ENCODE measurements at regions not wholly inside any gene's neighbourhood (a gene's known extent, or its start where the extent isn't known, plus 50 kb on each side); places are given as distances from the start of the nearest gene placed in this dataset.
"Not testable (repeated sequence)": the region's sequence is repeated elsewhere in the genome, so short reads cannot be mapped to it uniquely, and the experiment has no call there.

DNA sequence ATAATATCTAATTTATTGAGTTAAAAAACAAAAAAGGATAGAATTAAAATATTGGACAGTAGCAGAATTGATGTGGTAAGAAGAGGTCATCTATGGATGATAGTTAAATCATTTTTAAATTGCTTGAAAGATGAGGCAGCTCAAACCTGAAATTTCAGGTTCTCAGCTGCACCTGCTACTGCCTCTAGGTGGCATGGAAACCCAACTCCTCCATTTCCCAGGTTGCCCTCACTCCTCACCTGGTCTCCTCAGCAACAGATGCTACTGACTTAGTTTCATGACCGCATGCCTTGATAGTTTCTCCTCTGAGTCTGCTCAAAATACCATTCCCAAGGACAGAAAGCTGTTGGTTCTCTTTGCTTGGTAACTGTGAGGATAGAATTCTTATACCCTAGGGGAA lies 148.1 kb downstream of the ABHD5 start:
- no peak for DNase-seq

DNA sequence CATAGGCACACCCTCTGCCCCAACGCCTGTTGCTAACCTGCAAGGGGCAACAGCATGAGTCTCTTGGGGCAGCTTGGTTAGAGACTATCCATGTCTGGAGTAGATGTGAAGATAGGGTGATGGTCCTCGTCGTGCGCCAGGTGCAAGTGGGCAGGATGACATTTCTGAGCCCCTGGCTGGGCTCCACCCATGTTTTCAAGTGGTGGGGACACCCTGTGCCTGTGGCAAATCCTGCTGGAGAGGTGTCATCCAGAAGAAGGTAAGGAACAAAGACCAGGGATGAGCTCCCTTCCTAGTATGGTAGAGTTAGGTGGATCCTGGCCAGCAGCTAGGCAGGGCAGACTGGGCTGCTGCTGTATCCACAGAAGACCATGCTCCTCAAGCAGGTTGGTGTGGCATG lies 152.6 kb downstream of the ABHD5 start:
- no peak for DNase-seq

DNA sequence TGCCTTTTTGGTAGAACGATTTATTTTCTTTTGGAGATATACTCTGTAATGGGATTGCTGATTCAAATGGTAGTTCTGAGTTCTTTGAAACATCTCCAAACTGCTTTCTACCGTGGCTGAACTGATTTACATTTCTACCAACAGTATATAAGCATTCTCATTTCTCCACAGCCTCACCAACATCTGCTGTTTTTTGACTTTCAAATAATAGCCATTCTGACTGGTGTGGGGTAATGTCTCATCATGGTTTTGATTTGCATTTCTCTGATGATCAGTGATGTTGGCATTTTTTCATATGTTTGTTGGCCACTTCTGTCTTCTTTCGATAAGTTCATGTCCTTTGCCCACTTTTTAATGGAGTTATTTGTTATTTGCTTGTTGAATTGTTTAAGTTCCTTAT lies 154.0 kb downstream of the ABHD5 start:
- no peak for DNase-seq

DNA sequence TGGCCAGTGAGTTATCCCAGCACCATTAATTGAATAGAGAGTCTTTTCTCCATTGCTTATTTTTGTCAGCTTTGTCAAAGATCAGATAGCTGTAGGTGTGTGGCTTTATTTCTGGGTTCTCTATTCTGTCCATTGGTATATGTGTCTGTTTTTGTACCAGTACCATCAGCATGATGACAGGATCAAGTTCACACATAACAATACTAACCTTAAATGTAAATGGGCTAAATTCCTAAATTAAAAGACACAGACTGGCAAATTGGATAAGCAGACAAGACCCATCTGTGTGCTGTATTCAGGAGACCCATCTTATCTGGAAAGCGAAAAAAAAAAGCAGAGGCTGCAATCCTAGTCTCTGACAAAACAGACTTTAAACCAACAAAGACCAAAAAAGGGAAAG lies 154.8 kb downstream of the ABHD5 start:
- not testable (repeated sequence) for DNase-seq

DNA sequence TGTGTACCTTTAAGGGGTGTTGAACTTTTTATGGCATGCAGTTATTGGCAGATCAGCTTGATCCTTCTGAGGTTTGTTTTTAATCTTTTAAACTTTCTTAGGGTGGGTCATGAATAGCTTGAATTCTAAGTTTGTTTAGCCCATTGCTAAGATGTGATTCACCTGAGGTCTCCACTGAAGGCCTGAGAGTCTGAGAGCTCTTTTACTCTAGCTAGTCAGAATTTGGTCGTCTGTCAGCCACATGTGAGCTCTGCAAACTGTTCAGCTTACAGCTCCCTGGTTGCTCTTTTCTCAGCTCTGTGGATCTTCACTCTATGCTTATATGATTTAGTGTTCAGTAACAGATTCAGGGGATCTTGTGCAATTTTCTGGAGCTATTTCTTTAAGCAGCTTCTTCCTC lies 161.3 kb downstream of the ABHD5 start:
- DNase-seq, result no peak

DNA sequence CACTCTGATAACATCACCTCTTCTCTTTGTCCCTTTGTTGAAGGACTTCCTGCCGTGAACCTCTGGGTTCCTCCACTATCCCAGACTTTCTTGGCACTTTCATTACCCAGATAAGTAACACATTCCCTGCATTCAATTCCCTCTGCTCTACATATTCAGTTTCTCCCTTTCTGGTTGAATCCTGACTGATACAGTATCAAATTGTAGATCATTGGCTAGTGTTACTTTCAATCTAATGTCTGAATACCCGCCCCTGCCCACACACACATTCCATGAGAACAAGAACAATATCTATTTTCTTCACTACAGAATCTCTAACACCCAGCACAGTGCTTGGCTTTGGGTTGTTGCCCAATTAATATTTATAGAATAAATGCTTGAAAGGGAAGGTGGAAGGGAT lies 163.5 kb downstream of the ABHD5 start:
- DNase-seq, result no peak

DNA sequence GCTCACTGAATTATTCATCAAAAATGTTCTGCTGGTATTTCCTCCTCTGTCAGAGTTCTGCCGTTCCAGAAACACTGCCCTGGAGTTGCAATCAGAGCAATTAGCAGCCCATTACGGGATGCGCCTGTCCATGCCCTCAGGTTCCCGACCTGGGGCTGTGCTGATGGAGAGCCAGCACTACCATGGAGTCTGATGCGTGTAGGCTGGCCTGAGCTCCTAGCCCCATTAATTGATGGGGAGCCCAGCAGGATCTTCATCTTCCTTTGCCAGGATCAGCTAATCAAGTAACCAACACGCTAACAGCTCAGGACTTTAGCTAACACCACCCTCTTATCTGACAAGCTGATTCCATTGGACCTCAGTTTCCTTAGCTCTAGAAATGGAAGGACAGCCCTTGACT lies 164.2 kb downstream of the ABHD5 start:
- no peak for DNase-seq

DNA sequence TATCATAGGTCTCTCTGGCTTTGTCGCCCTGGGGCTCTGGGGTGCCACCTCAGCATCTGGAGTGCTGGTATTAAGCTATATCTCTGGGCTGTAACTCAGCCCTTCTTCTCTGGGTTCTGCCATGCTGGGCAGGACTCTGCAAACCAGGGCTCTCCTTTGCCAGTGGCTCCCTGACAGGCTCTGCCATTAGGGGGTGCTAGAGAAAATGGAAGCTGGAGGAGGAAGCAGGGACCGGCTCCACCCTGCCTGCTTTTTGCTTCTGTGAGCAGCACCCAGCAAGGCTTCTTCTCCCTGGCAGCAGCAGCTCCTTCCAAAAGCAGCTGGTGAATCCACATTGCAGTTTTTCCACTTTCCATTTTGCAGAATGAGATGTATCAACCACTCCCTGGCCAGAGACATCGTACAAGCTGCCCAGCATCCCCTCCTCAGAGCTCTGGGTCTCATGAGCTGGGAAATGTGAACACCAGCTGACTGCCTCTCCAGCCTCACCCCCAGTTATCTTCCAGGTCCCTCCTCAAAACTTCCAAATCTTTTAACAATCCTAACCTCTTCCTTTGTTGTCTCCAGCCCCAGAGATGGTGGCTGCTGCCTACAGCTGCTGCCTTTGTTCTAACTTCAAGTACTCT lies 165.0 kb downstream of the ABHD5 start:
- peak; percentile 22 for DNase-seq

DNA sequence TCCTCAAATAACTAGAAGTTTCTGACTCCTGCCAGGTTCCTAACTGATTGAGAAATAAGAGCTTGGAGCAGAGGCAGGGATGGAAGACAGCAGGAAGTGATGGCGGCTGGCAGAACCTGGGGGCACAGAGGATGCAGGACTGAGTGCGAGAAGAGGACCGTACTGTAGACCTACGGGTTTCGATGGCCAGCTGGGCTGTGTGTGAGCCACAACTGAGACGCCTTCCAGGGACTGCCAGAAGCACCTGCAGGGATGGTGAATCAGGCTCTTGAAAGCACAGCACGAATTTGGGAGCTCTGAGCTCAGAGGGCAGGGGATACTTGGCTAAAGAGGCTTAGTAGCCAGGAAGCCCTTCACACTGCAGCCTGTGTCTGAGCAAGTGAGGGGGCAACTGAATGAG lies 165.6 kb downstream of the ABHD5 start:
- DNase-seq, result no peak

DNA sequence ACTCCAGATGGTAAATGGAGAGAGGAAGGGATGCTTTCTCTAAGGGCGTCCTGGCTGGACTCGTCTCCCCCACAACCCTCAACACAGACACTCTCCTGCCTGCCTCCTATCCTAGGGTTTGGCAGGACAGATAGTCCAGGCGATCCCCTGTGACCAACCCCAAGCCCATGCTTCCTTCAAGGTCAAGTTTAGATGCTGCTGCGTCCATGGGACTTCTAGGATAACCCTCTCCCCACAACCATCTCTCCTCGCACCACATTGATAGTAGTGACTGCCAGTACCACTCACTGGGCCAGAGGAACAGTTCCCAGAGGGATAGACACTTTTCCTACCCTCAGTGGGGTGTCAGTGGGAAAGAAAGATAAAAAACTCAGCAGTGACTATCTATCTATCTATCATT lies 166.0 kb downstream of the ABHD5 start:
- no peak for DNase-seq

DNA sequence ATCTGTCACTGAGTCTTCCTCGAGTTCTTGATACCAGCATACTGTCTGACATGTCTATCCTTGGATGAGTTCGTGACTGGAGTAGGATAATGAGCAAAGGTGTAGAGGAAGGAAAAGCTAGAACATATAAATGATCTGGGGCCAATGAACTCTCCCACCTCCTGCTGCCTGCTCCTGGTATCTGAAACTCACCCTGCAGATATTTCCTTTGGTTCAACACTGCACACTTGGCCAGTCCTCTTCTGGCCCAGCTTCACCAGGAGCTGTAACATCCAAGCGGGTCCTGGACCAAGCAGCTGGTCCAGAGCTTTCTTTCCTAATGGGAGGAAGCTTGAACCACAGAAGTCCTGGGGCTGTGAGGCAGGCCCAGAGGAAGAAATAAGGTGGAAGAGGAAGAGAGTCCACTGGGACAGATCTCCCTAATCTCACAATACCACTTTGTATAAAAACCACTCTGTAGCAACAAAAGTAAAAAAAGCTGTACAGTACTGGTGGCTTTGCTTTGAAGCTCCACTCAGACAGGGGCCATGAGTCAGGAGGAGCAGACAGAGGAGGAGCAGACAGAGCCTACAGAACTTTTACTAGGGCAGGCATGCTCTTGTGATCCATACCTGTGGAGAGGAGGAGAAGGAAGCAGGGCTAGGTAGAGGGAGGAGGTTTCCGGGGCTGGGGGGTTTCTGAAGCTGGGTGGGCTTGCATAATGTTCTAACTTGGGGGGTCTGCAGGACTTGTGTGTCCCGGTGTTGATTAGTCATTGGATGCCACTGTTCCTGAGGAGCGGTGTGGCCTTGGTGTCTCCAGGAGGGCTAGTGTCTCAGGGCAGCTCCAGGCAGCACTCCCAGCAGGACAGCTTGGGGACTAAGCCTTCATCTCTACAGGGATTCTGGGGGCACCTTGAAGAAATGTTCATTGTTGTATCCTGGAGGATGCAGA lies 166.9 kb downstream of the ABHD5 start:
- no peak for DNase-seq

DNA sequence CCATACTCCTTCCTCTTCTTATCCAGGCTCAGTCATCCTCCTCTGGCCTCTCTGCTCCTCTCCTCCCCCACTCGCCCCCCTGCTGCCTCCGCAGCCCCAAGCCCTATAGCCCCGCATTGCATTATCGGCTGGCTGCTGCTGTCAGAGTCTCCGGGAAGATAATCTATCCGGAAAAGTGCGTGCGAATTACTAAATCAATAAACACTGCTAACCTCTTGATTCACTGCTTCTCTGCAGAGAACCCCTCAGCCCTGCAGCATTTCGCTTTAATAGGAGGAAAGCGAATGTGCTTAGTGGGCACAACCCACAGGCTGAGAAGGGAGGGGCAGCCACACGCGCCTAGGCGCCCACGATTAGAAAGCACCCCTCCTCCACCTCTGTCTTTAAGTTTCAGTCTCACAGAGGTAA lies 167.6 kb downstream of the ABHD5 start:
- DNase-seq, result no peak

DNA sequence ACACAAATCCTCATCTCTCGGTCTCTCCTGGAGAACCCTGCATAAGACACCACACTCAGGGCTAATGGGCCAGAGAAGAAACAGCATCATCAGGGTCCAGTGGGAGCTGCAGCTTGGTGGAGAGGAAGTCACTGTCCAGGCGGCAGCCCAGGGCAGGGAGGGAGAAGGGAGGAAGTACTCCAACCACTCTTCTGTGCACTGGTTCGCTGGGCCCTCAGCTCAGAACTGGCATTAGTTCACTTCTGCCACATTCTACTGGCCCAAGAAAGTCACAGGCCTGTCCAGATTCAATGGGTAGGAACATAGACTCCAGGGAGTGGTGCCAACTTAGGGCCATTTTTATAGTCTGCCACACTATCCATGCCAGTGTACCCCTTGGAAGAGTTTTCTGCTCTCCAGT lies 169.0 kb downstream of the ABHD5 start:
- no peak for DNase-seq

DNA sequence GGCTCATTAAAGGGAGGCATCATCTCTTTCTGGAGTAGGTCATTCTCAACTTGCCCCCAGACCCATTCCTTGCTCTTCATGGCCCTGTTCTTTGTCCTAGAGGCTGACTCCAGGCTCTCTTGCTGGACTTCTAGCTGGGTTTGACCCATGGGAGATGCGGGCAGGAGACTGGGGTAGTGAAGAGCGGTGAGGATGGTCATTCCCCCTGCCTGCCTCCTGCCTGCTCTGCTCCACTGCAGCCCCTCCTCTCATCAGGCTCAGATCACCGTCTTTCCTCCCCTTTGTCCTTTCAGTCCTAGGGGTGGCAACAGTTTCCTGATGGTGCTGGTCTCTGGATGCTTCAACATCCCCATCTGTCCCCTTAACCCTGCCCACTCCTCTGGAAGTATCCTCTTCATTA lies 170.9 kb downstream of the ABHD5 start:
- no peak for DNase-seq

DNA sequence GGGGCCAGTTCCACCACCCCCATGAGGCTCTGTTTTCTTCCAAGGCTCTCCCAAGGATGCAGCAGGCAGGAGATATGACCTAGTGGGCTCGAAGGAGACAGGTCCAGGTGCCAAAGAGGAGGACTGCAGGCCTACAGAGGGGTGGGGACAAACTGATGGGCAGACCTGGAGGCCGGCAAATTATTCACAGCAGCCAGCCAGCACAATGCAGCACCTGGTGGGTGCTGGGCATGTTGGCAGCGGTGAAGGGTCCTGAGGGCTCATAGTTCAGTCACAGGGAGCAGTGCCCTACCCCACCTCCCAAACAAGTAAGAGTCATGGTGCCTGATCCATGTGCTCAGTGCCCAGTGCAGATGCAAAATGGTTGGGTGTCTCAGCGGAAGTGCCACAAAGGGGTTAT lies 171.7 kb downstream of the ABHD5 start:
- no peak for DNase-seq

DNA sequence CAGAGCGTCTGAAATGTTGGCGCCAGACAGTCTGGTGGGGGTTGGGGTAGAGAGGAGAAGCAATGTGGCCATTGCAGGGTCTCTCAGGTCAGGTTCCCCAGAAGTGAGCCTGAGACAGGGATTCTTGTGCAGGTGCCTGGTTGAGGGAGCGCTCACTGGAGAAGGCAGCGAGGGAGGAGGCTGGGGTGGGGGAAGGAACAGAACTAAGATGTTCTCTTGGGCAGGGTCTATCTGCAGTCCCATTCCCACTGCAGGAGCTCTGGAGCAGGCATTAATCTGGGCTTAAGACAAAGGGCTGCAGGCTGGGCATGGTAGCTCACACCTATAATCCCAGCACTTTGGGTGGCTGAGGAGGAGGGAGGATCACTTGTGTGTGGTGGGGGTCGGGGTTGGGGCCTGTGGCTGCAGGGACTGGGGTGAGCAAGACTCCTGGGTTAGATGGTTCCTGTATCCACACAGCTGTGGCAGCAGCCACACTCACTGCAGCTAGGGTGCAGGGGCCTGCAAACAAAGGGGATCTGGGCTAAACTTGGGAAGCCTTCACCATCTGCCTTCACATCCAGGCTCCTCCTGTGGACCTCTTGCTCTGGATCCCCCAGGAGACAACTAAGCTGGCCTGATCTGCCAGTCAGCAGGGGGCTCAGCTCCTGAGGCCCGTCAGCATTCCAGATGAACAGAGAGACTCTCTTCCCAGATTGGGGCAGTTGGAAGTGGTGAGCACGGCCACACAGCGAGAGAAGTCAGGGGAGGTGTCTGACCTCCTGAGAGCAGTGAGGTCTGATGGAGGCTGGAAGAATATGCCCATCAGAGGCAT lies 172.5 kb downstream of the ABHD5 start:
- no peak for DNase-seq

DNA sequence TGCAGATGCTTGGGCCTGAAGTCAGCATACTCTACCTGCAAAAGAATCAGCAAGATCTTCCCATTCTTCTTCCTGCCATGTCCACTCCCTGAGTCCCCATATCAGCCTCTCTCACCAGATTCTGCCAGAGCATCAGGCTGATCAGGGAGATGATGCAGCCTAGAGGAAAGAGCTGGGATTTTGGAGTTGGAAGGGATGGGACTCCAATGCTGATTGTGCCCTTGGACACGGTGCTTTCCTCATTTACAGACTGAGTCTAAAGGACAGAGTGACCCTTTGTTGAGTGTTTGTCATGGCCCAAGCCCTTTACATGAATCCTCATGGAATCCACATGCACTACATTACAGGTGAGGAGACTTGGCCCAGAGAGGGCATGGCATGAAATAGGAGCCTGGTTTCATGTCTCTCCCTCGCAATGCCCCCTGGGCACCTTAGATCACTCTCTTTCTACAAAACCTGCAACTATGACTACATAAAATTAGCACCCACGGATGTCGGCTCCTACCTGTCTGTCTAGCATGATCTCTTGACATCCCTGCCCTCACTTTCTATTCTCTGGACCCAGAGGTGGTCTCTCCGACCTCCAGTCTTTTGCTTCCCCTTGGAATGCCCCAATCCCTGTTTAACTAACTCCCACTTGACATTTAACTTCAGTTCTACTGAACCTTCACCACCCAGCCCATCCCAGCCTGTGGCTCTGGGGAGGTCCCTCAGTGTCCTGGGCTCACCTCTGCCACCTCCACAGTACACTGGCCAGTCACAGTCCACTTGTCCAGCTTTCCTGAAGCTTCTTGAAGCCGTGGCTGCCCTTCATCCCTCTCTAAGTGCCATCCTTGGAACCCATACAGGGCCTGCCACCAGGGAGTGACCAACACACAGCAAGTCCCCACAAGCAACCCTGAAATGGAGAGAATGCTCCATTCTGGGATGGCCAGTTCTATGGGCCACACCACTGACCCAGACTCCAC lies 173.5 kb downstream of the ABHD5 start:
- no peak for DNase-seq

DNA sequence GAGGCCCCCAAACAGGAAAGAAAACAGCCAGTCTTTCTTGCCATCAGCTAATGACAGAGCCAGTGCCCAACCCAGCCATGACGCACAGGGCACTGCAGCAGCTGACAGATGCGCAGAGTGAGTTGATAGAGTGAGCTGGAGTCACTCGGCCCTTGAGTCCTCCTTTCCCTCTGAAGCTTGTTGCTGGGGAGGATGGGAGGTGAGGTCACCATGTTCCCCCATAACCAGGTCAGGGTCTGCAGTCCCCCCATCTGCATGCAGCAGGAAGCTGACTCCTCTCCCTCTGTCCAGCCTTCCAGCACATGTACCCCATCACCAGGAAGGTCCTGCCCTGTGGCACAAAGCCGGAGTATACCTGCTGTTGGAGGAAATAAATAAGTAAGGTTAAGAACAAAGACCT lies 174.6 kb downstream of the ABHD5 start:
- DNase-seq, result no peak

DNA sequence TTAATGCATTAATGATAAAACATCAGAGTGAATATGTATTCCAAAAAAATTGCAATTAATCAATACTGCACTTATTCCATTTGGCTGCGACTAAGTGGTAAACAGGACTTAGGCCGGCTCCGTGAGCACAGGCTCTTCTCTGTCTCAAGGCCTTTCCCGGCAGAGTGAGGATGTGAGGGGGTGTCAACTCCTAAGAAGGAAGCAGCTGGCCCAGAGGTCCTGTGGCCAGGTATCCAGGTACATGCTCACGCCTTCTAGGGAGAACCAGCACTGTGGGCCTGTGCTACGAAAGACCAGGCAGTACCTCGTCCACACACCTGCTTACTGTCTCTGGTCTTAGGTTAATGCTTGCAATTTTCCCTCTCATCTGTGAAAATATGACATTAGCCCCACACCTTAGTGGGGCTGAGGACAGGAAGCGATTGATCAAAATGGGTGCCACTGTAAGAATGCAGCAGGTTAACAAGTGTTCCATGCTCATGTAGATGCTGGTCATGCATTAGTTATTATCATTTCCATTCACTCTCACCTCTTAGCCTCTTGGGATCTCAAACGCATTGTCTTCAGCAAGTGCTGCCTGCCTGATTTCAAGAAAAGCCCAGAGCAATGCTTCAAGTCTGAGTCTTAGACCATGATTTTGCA lies 175.3 kb downstream of the ABHD5 start:
- DNase-seq, result no peak

DNA sequence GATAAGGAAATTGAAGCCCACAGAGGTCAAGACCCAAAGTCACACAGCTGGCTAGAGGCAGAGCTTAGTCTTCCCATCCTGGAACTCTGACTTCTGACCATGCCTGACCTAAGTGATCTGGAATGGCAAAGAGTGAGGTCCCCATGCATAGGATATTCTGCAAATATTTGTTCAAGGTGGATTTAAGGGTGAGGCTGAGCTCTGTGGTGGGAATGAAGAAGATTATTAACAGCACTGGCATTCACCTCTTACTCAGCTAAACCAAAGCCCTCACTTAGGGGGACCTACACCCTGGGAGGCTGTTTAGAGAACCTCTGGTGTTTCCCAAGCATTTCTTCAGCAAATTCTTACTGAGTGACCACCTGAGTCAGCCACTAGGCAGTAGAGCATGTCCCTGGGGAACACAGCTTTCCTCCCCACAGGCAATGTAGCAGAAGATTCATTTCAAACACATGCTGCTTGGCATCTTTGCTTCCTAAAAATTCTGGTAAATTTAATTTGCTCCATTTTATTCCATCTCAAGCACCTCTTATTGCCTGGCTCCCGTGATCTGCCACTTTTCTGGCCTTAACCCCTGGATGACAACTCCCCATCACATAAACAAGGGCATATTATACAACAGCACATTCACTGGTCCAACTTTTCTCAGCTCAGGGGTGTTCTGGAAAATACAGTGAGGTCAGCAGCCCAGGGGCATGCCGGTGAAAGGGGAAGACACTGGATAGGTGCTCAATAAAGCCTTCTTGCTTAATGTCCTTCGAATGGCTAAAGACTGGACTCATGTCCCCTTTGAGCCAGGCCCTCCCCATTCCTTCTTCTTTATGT lies 176.0 kb downstream of the ABHD5 start:
- DNase-seq, result no peak

DNA sequence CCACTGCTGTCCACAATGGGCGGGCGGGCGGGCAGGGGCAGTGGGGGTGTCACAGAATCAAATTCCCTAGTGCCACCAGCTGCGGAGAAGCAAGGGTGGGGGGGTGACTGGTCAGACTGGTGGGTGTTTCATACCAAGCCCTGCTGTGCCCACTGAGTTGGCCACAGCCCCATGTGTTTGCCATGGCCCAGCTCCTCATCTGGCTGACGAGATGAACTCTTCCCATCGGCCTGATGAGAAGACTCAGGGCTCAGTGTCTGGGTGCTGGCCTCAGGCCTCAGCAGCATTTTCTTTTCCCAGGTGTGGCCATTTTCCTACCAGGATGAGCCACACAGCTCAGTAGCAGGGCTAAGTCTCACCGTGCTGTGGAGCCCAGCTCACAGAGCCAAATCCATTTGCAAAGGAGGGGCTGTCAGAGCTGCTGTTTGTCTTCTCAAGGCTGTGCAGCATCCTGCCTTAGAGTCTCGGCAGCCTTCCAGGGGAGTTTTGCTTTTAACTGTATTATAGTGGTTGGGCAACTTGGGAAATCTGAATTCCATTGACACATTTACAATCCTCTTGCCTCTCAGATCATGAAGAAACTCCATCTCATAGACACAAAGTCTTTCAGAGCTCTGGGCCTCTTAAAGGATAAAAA lies 176.8 kb downstream of the ABHD5 start:
- no peak for DNase-seq
